ENCODE measurements at regions not wholly inside any gene's neighbourhood (a gene's known extent, or its start where the extent isn't known, plus 50 kb on each side); places are given as distances from the start of the nearest gene placed in this dataset.

DNA sequence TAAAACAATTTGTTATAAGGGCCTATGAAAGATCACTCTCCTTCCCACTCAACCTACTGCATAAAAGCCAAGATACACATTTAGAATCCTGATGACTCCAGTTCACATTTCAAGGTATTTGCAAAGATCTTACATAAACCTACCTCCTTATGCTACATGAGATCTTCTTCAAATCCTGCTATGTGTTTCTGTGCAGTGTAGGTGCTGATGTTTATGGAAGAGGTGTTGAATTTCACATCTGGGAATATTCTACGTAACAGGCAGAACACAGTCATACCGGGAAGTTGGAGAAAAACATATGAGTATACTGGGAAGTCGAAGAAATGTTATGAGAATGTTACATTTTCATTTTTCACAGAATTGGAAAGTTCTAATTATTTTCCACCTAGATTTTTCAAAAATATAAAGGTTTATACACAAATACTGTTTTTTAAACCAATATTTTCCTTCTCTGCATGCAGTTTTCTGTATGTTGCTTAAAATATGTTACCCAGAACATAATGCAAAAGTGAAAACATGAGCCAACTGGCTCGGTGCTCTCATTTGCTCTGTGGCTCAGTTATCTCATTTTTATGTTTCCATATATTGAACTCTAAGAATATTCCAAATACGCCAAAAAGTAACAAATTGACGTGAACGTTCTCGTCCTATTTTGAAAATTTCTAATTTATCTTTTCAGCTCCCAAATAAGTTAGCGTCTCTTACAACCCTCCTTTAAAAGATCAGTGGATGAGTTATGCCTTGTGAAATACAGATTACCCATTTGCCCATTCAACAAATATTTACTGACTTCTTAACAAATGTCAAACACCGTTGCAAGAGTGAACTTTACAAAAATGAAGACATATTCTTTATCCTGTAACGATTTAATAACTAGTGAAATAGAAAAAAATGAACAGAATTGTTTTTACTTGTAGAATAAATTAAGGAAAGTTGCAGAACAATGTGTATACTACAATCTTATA is 899.3 kb downstream of the STIM2 start:
- TF ChIP-seq REST (IDR thresholded peaks at IDR 0.05; ENCODE audit: insufficient read depth in 1 of 2, low read depth in 2 of 2, low read length in 1 of 2) (no peak), SIN3A (IDR thresholded peaks at IDR 0.05; ENCODE audit: borderline replicate concordance, insufficient read depth, low read depth, low read length) (no peak), TCF7L2 (IDR thresholded peaks at IDR 0.05; ENCODE audit: low read depth, low read length) (no peak)
- no TSS peak for BruUV-seq (replicated peaks)

DNA sequence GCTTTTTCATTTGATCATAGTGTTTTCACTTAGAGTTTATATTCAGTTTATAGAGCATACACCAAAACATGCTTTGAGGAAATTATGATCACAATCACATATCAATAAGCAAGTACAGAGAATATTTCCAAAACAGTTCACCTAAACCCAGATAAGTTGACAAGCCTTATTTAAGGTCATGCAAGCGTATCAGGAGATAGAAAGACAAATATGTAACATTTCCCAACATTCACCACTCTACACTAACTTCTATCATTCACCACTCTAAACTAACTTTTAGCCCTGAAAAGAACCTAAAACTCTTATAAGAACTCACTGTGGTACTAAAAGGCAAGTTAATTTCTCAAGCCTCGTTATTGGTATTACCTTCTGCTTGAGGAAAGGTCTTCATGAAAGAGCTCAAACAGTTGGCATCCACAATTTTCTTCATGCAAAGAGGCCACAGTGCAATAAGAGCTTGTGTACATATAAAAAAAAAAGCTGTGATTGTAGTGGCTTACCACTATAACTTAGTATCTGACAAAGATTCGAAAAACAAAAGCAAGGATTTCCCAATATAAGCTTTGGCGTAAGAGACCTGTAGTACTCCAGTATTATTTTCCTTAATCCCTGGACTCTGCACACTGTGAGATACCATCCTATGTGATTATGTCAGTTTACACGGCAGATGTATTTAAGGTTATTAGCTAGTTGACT is 903.3 kb downstream of the STIM2 start:
- H3K27me3 ChIP-seq (ENCODE audit: control insufficient read depth, insufficient read depth, low read length): no peaks in the 10 kb centered on the region
- H3K4me3 ChIP-seq (ENCODE audit: low read depth in 2 of 2, low read length in 2 of 2): no peak overlapping the region
- no peaks in the 10 kb centered on the region for H3K4me1 ChIP-seq (ENCODE audit: control insufficient read depth, insufficient read depth, low read length)
- ChIA-PET CTCF (no interaction called here), POLR2A (no interaction called here)
- H3K9me3 ChIP-seq (ENCODE audit: control insufficient read depth, insufficient read depth, low read depth, low read length): no peaks in the 10 kb centered on the region
- no peak for ATAC-seq
- BruUV-seq (replicated peaks): no TSS peak
- no peak overlapping the region for H3K27ac ChIP-seq (ENCODE audit: low read length)
- no peak for DNase-seq (ENCODE audit: low read depth, low spot score)
- in situ Hi-C loops (cut with HindIII; ENCODE audit: low pct_unique_long_range_greater_than_20kb, low sequenced_read_pairs) (no loop called here), intact Hi-C loops (cut with micrococcal nuclease; ENCODE audit: unreplicated experiment) (no loop called here)
- no peak for TF ChIP-seq TCF7L2 (IDR thresholded peaks at IDR 0.05; ENCODE audit: low read depth, low read length)
- TF ChIP-seq REST (IDR thresholded peaks at IDR 0.05; ENCODE audit: insufficient read depth in 1 of 2, low read depth in 2 of 2, low read length in 1 of 2): no peak
- TF ChIP-seq SIN3A (IDR thresholded peaks at IDR 0.05; ENCODE audit: borderline replicate concordance, insufficient read depth, low read depth, low read length): no peak
- H3K36me3 ChIP-seq (ENCODE audit: control insufficient read depth, insufficient read depth, low read length): no peaks in the 10 kb centered on the region

More for the DNA sequence above, 899.3 kb downstream of the STIM2 start:
- no peak for ATAC-seq
- ChIA-PET CTCF (no interaction called here), POLR2A (no interaction called here)
- intact Hi-C loops (cut with micrococcal nuclease; ENCODE audit: unreplicated experiment): no loop called here
- Histone ChIP-seq H3K9me3 (ENCODE audit: control insufficient read depth, insufficient read depth, low read depth, low read length) (no peaks in the 10 kb centered on the region), H3K27ac (ENCODE audit: low read length) (no peak overlapping the region), H3K27me3 (ENCODE audit: control insufficient read depth, insufficient read depth, low read length) (no peaks in the 10 kb centered on the region), H3K4me3 (ENCODE audit: low read depth in 2 of 2, low read length in 2 of 2) (no peak overlapping the region), H3K4me1 (ENCODE audit: control insufficient read depth, insufficient read depth, low read length) (no peaks in the 10 kb centered on the region), H3K36me3 (ENCODE audit: control insufficient read depth, insufficient read depth, low read length) (no peaks in the 10 kb centered on the region)
- in situ Hi-C loops (cut with HindIII; ENCODE audit: low pct_unique_long_range_greater_than_20kb, low sequenced_read_pairs): no loop called here
- no peak for DNase-seq (ENCODE audit: low read depth, low spot score)

Data from Panc1 (cell line).